ENCODE measurements at regions not wholly inside any gene's neighbourhood (a gene's known extent, or its start where the extent isn't known, plus 50 kb on each side); places are given as distances from the start of the nearest gene placed in this dataset.

GRCh38 chr18:67266246-67267237 lies 250.0 kb downstream of the DSEL start (continued):
- no peak for TF ChIP-seq STAT6 (CRISPR knock-in tag; conservative IDR thresholded peaks at IDR 0.05; ENCODE audit: low read depth)

GRCh38 chr18:67265464-67266245 lies 250.9 kb downstream of the DSEL start:
- Mint-ChIP-seq H3K4me3 (no peak overlapping the region), H3K27me3 (ENCODE audit: low read depth) (no peaks in the 10 kb centered on the region; the same call in 1 of the 2 replicates), H3K36me3 (no peaks in the 10 kb centered on the region), H3K9me3 (peaks cover 21% of the 10 kb centered on the region), H3K27ac (peak overlapping the region; percentile 15; the same call in 1 of the 2 replicates), H3K4me1 (peaks cover 40% of the 10 kb centered on the region)
- DNase-seq (ENCODE audit: low spot score) (no peak), ATAC-seq (no peak)
- POLR2A ChIA-PET = no interaction called here
- CTCF ChIA-PET = no interaction called here
- no peak for TF ChIP-seq MAX (CRISPR knock-in tag; IDR thresholded peaks at IDR 0.05)
- no peak for TF ChIP-seq USF1 (CRISPR knock-in tag; IDR thresholded peaks at IDR 0.05)
- no peak for TF ChIP-seq ZBTB21 (CRISPR knock-in tag; IDR thresholded peaks at IDR 0.05; ENCODE audit: borderline replicate concordance)
- TF ChIP-seq E2F5 (CRISPR knock-in tag; IDR thresholded peaks at IDR 0.05) = no peak
- no peak for TF ChIP-seq ZNF512 (CRISPR knock-in tag; IDR thresholded peaks at IDR 0.05; ENCODE audit: borderline replicate concordance)
- TF ChIP-seq TEAD1 (CRISPR knock-in tag; IDR thresholded peaks at IDR 0.05) = no peak
- TF ChIP-seq GRHL2 (CRISPR knock-in tag; IDR thresholded peaks at IDR 0.05; ENCODE audit: insufficient replicate concordance, severe bottlenecking) = no peak
- no peak for TF ChIP-seq ZNF138 (CRISPR knock-in tag; conservative IDR thresholded peaks at IDR 0.05)
- no peak for TF ChIP-seq MYBL2 (CRISPR knock-in tag; IDR thresholded peaks at IDR 0.05)
- TF ChIP-seq FOXJ3 (CRISPR knock-in tag; IDR thresholded peaks at IDR 0.05; ENCODE audit: borderline replicate concordance) = no peak
- TF ChIP-seq CREB1 (CRISPR knock-in tag; IDR thresholded peaks at IDR 0.05) = no peak
- TF ChIP-seq E2F4 (CRISPR knock-in tag; IDR thresholded peaks at IDR 0.05; ENCODE audit: borderline replicate concordance, low read depth) = no peak
- TF ChIP-seq STAT6 (CRISPR knock-in tag; conservative IDR thresholded peaks at IDR 0.05; ENCODE audit: low read depth) = no peak
- TF ChIP-seq ERG (CRISPR knock-in tag; IDR thresholded peaks at IDR 0.05) = no peak
- no peak for TF ChIP-seq AFF4 (CRISPR knock-in tag; IDR thresholded peaks at IDR 0.05; ENCODE audit: borderline replicate concordance)
